HG03060 (cell line): ENCODE measurements at regions not wholly inside any gene's neighbourhood (a gene's known extent, or its start where the extent isn't known, plus 50 kb on each side); places are given as distances from the start of the nearest gene placed in this dataset.
"Not testable (repeated sequence)": the region's sequence is repeated elsewhere in the genome, so short reads cannot be mapped to it uniquely, and the experiment has no call there.

Experiments
- ATAC-seq: cut with Tn5 transposase; IDR thresholded peaks from one replicate; pipeline ENCODE4 v1.9.1; 2021; ENCODE audit warnings: low read depth, moderate number of reproducible peaks; ENCODE audit not compliant: unreplicated experiment

DNA sequence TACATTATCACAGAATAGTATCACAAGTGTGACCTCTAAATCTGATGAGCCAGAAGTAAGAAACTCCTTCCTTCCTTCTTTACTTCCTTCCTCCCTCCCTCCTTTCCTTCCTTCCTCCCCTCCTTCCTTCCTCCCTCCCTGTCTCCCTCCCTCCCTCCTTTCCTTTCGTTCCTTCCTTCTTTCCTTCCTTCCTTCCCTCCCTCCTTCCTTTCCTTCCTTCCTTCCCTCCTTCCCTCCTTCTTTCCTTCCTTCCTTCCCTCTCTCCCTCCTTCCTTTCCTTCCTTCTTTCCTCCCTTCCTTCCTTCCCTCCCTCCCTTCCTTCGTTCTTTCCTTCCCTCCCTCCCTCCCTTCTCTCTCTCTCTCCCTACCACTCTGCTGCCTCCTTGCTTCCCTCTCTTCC is 359.2 kb downstream of the OSR1 start:
- no peak for ATAC-seq

DNA sequence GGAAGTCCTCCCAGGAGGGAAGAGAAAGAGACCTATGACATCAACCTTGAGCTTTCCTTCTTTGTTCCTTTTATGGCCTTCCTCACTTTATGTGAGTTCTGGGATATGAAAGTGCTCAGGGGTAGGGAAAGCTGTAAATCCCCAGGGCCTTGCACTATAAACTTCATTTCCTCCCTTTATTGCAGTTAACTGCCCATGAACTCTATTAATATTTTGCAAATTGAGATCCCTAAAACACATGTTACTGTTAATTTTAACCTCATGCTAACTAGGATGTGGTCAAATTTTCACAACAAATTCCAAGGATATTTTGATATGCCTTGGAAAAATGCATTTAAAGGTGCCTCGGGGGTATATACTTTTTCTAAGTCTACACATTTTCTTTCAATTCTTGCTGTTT is 359.9 kb downstream of the OSR1 start:
- no peak for ATAC-seq

DNA sequence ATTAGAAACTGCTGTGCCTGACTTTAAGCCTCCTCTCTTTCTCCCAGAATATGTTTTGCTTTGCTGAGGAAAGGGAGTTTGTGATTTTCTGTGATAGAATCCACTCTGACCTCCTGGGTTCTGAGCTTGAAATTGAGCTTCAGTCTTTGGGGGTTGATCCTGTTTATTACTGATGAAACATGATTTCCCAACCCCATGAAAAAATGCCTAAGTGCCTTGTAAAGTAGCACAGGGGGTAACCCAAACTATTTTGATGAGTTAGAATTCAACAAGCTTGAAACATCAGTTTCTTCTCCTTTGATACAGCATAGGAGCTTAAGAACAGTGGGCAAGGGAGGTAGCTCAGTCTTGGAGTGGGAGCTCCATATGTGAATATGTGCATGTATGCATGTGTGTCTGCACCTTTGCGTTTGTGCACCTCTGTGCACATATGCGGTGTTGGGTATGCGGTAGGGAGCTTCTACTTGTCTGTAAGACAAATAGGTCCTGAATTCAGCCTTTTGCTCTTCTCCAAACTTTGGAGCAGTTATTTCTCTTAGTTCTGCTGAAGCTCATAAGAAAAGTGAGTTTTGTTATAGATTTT is 364.6 kb downstream of the OSR1 start:
- no peak for ATAC-seq

DNA sequence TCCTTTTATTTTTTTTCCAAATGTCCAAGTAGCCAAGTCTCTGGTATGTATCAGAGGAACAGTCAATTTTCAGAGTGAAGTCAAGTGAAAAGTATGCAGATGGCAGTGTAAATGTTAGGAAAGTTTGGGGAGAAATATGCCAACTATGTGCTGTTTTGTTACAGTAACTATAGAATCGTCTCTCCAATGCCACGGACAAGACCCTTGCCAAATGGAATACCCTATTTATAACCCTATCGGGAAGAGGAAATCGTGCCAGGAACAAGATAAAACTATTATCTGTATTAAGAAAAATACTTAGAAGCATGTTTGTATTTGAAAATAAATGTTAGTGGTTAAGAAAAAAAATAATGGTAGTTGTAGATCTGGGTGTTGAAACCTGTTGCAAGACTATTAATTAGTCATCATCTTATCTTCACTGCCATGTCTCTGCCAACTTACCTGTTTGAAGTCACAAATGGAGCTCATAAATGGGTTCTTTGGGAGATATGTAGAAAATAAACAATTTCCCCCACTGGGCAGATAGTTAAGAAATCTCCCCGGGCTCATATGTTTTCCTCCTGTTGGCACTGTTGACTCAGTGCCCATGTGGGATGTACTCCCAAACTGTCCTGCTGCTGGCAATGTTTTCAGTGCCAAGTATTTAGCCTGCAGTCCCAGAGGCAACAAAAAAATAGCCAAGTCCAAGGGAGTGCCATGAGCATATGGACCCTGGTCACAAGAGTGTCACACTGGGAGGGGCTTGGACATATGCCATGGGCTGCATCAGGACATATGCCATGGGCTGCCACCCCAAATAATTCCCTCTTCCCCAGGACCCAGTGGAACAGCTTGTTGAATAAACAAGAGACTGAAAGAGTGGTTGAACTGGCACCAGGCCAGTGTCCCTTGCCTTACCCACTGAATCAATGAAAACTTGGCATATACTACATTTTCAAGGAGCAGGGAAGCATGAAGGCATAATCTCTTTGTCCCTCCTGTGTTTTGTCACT is 366.9 kb downstream of the OSR1 start:
- ATAC-seq = no peak

DNA sequence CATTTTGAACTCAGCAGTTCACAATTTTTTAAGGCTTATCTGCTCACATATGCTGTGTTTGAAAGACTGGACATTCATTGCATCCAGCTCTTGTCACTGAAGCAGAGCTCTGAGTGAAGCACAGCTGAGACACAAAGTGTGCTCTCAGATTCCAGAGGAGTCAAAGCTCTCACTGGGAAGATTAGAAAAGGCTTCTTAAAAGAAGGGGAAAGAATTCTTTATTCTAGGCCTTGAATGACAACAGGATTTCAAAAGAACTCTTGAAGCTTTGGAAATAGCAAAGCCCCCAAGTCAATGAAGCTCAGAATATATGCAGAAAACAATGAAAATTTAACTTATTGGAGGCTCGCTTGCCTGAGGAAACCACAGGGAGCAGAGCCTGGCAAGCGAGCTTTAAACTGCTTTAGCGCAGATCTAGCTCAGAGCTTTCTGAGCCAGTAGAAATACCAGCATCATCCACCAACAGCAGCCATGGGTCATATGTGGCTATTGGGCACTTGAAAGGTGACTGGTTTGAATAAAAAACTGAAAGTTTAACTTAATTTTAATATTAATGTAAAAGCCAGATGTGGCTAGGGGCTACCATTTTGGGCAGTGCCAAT is 369.7 kb downstream of the OSR1 start:
- no peak for ATAC-seq

DNA sequence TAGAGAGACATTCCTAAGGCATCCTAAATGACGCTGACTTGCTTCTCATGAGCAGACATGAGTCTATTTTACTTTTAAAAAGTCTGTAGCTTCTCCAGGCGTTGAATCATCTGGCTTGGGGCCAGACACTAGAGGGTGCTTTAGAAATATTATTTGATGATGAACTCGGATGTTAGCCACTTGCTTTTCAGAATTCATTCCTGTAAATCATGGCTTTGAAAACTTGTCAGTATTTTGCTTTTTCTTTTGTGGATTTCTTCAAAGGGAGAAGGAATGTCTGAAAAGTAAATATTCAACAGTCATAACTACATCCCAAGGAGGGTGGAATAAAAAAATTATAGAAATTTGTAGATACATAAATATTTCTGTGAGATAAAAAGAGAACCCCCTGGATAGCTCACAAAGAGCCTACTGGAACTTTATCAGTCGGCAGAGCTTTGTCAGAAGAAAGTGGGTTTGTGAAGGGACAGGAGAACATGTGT is 370.8 kb downstream of the OSR1 start:
- ATAC-seq = no peak

DNA sequence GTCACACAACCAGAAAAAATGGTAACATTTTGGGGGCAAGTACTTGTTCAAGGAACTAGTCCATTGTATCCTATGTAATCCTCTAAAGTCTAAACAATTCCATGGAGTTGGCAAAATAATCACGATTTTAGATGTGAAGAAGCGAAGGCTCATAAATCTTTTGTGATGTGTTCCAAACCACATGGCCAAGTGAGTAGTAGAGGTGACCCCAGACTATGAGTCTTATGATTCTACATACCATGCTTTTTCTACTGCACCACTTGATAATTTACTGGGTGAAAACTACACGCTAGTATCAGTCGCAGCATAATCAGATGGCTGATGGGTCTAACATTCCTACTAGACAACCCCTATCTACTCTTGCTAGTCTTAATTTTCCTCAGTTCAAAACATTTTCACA is 371.4 kb downstream of the OSR1 start:
- no peak for ATAC-seq

DNA sequence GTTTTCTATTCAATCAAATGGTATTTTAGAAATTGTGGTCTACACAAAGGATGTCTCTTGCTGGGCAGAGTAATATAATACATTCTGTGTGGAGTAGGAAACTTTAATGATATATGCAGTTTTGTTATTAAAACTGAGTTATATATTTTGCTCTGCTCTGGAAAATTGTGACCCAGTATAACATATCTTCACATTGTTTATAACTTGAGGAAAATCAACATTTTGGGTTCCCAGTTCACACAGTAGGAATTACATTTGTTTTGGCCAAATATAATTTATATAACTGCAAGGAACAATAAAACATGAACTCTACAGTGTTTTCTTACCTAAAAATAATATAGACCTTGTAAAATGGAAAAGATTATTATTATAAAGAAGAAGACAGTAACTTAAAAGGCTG is 372.4 kb downstream of the OSR1 start:
- no peak for ATAC-seq

DNA sequence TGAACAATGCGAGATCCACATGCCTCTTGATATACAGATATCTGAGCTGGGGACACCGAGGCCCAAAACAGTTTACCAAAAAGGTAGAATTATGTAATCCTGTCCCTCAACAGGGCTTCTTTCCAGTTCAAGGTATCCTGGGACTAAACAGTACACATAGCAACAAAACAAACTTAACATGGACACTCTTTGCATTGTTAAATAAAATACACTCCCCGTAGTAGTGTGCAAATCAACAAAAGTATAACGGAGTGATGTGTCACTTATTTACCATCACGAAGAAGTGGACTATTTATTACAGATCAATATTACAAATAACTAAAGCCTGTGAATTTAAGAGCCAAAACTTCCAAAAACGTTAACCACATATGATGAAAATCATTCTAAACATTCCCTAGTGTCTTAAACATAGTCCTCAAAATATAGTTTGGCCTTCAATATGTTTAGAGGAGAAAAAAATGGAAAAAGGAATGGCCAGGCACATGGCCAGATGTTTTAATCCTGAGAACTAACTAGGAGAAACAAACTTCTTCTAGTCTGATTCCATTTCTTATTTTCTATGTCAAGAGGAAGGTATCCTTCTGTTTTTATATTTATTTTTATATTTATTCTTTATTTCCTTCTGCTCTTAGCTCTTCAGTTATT is 377.5 kb downstream of the OSR1 start:
- no peak for ATAC-seq

DNA sequence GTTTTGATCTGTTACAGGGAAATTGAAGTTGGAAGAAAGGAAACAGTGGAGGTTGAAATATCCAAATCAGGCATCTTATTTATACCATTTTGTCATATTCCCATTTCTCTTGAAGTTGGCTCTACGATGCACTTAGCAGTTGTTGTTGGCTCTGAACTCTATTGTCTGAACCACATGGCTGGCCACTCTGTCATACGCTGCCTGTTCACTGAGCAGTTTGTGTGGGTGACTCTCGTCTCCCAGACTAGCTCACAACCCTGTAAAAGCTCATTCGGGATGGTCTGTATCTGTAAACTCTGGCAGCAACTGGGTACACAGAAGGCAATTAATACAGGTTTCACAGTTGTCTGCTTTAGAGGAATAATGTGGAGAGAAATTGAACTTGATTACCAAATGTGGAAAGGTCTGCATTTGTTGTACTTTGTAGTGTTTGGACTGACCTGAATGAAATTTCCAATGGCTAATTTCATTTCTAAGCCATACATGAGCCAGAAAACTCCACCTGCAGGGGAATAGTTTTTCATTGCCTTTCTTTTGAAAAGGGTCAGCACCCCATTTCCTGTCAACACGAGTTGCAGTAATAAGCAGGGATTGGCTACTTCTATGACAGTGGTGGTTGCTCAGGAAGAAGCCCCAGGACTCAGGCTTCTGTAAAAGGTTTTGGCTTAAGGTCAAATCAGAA is 378.2 kb downstream of the OSR1 start:
- no peak for ATAC-seq

DNA sequence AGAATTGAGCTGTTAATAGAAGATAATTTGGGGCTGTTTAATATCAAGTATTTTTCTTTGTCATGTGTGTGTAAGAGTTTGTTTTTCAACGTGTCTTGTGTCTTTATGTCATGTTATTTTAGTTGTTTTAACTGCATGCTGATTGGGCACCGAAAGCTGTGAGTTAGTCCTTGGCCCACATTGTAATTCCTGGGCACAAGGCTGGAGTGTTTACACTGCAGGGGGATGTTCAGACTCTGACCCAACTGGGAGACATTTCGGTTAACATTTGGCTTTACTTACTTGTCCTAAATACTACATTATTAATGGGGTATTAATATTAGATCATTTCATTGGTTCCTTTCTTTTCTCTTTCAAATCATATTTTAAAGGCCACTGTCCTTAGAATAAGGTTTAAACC is 381.0 kb downstream of the OSR1 start:
- no peak for ATAC-seq

DNA sequence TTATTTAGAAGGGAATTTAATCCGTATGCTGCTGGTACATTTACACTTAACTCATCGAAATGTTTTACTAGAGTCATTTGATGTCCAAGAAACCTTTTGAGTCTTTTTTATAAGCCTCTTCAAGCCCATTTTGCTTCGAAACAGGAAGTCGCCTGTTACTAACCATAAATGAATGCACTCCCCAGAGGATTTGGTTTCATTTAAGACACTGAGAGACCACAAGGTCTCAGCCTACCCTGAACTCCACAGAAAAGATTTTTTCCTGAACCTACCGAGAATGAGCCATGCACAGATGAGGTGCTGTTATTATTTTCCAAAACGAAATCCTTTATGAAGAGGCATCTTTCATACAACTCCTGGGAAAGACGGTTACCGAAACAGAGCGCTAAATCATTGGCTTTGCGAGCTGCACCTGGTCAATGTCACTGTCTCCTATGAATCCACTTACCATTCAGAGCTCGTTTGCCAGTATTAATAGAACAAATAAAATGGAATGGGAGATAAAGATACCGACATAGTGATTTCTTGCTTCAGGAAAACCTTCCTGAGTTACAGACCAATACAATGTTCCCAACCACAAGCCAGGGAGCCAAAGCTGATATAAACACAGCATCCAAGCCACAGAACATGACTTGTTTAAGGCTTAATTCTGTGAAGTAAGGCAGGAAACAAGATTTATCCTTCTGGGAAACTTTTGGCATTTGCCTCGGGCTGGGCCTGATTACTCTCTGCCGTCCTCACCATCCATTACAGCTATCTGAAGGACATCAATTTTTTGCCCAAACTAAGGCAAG is 382.1 kb downstream of the OSR1 start:
- peak; percentile 93 for ATAC-seq

DNA sequence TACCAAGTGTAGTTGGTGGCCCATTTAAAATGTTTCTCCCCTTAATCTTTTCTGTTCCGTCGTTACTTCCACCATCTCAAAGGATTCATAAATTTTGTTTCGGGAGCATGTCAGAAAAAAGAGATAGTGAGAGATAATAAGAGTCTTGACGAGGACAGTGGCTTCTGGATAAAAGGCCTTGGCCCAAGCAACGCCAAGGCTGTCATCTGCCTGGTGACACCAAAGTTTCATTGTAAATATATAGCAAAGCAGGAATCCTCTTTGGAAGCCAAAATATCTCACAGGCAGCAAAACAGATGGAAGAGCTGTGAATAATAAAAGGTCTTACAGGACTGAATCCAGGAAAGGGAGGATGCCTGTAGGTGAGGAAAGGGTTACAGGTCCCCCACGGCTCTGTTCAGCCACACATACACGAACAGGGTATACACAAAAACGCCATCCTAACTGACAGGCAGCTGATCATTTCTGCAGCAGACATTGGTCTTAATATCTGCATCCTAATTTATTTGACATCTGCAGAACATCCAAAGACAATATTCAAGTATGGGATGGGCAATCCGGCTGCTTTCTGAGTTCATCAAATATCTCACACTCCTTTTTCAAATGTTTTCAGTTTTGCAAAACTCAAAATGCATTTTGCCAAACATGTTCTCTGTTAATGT is 382.8 kb downstream of the OSR1 start:
- ATAC-seq = no peak

DNA sequence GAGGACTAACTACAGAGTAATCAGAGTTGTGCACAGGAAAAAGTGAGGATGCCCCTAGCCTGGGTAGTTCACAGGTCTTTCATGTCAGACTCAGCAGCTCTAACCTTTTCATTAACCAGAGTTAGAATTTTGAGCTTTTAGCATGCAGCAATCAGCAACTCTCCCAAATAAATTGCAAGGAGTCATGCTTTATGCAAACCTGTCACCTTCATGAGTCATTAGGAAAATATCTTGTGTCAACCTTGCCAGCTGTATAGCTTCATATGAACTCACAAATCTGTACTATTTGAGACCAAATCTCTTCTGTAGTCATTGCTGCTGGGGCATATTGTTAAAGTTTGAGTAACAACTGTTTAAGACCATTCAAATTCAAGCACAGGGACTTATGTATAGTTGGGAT is 382.3 kb upstream of the NT5C1B start:
- no peak for ATAC-seq

DNA sequence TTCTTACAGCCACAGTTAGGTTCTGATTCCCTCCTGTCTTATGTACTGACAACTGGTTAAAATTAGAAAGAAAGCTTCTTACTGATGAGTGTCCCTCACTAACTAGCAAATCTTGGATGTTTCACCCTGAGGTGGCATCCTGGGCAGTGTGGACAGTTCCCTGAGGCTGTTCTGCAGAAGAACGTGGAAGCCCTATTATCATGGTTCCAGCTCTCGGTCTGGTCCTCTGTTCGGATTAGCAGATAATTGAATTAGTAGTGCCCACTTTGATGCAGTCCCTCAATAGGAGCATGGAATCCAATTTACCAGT is 381.7 kb upstream of the NT5C1B start:
- ATAC-seq = no peak

DNA sequence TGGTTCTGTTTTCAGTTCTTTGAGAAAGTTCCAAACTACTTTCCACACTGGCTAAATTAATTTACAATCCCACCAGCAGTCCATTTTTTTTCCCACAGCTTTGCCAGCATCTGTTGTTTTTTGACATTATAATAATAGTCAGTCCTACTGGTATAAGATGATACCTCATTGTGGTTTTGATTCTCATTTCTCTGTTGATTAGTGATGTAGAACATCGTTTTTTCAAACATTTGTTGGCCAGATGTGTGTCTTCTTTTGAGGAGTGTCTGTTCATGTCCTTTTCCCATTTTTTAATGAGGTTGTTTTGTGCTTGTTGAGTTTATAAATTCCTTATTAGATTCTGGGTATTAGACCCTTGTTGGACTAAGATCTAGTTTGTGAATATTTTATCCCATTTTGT is 376.8 kb upstream of the NT5C1B start:
- ATAC-seq = no peak

DNA sequence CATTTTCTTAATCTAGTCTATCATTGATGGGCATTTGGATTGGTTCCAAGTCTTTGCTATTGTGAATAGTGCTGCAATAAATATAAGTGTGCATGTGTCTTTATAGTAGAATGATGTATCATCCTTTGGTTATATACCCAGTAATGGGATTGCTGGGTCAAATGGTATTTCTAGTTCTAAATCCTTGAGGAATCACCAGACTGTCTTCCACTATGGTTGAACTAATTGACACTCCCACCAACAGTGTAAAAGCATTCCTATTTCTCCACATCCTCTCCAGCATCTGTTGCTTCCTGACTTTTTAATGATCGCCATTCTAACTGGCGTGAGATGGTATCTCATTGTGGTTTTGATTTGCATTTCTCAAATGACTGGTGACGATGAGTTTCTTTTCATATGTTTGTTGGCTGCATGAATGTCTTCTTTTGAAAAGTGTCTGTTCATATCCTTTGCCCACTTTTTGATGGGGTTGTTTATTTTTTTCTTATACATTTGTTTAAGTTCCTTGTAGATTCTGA is 374.4 kb upstream of the NT5C1B start:
- ATAC-seq = not testable (repeated sequence)

DNA sequence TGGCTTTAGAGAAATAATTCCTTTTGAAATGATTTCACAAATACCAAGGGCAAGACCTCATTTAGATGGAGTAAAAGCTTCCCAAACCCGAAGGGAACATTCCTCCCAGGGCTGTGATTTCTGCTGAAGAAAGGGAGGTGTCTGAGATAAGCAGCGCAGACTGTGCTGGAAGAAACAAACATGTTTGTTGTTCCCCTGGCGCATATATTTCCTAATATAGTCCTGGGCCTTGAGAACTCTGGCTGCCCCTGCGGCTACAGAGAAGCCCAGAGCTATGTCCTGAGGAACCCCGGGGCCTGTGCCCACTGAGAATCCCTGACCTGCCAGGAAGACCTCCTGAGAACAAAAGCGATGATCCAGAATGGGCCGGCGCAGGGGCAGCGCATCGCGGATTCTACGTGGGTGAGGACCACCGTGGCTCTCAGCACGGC is 372.6 kb upstream of the NT5C1B start:
- no peak for ATAC-seq
